Thymus (tissue), 11 donors: ENCODE measurements at regions not wholly inside any gene's neighbourhood (a gene's known extent, or its start where the extent isn't known, plus 50 kb on each side); places are given as distances from the start of the nearest gene placed in this dataset.

Source experiments
- DNase-seq, 9 donors: peaks; one replicate each; pipeline ENCODE4 v3.0.0-alpha.2; 2013; ENCODE audit warnings: low spot score in 9 of 9, low read depth in 6 of 9, missing footprints in 1 of 9
- H3K27ac ChIP-seq, 2 donors: one replicate each; pipeline ENCODE4 v1.5.1; 2013; ENCODE audit warnings: control low read depth in 1 of 2, low read depth in 1 of 2, low read length in 1 of 2, mild to moderate bottlenecking in 1 of 2, moderate library complexity in 1 of 2
- H3K27me3 ChIP-seq, 2 donors: one replicate each; pipeline ENCODE4 v1.5.1; 2013; ENCODE audit warnings: low read length in 1 of 2; ENCODE audit not compliant: control insufficient read depth in 2 of 2, insufficient read depth in 1 of 2
- H3K36me3 ChIP-seq, 2 donors: one replicate each; pipeline ENCODE4 v1.5.1; 2013; ENCODE audit warnings: low read length in 1 of 2, mild to moderate bottlenecking in 1 of 2, moderate library complexity in 1 of 2; ENCODE audit not compliant: control insufficient read depth in 2 of 2, insufficient read depth in 2 of 2
- H3K4me1 ChIP-seq, 2 donors: one replicate each; pipeline ENCODE4 v1.5.1; 2013; ENCODE audit warnings: low read length in 2 of 2; ENCODE audit not compliant: control insufficient read depth in 2 of 2, insufficient read depth in 2 of 2
- H3K4me3 ChIP-seq, 2 donors: one replicate each; pipeline ENCODE4 v1.5.1; 2013; ENCODE audit warnings: low read length in 2 of 2, control low read depth in 1 of 2, mild to moderate bottlenecking in 1 of 2
- H3K9me3 ChIP-seq, 2 donors: one replicate each; pipeline ENCODE4 v1.5.1; 2013; ENCODE audit warnings: low read length in 1 of 2, mild to moderate bottlenecking in 1 of 2; ENCODE audit not compliant: control insufficient read depth in 2 of 2, insufficient read depth in 1 of 2
- WGBS: extraction: QIAGEN DNeasy Blood & Tissue Kit; methylation state at CpG from one replicate; pipeline ENCODE4 v1.1.7; 2013; 5-methylcytosine and 5-hydroxymethylcytosine counted together
- donor health status: healthy.

- Histone ChIP-seq H3K9me3 (no peaks in the 10 kb centered on the region), H3K4me1 (peaks cover 0 to 3% of the 10 kb centered on the region in 2 donors), H3K36me3 (no peaks in the 10 kb centered on the region), H3K27ac (no peak overlapping the region), H3K27me3 (no peaks in the 10 kb centered on the region), H3K4me3 (no peak overlapping the region)
- DNase-seq = no peak
- WGBS = 75% methylated on average over 6 of the region's 6 CpGs
Measured at GRCh38 chr17:59470624-59471297, 94.6 kb upstream of the DHX40 start.

DNA sequence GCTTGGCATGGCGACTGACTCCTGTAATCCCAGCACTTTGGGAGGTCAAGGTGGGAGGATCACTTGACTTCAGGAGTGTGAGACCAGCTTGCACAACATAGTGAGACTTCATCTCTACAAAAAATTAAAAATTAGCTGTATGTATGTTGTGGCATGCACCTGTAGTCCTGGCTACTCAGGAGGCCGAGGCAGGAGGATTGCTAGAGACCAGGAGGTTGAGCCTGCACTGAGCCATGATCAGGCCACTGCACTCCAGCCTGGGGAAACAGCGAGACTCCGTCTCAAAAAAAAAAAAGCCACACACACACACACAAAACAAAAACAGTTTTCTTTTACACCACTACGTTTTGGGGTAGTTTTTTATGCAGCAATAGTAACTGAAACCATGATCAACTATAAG lies 89.0 kb upstream of the DHX40 start:
- 94% methylated on average over 5 of the region's 5 CpGs for WGBS
- DNase-seq = no peak
- Histone ChIP-seq H3K4me3 (no peak overlapping the region), H3K27ac (no peak overlapping the region), H3K27me3 (no peaks in the 10 kb centered on the region), H3K9me3 (no peaks in the 10 kb centered on the region), H3K4me1 (no peaks in the 10 kb centered on the region), H3K36me3 (no peaks in the 10 kb centered on the region)

DNA sequence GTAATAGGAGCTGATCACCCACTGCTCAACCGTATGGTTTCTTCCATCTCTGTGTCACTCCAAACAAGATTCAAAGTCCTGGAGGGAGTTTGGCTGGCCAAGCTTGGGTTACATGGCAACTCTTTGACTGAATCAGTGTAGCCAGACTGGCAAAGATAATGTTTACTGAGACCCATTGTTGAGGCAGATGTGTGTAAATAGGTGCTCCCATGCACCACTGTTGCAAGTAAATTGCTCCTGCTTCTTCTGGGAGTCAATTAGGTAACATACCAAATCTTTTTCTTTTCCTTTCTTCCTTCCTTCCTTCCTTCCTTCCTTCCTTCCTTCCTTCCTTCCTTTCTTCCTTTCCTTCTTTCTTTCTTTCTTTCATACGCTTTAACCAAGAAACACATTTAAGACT lies 86.3 kb upstream of the DHX40 start:
- no peak for DNase-seq
- WGBS = 95% methylated on average over 2 of the region's 2 CpGs
- no peak overlapping the region for H3K4me3 ChIP-seq
- H3K4me1 ChIP-seq = no peaks in the 10 kb centered on the region
- H3K27ac ChIP-seq = no peak overlapping the region
- H3K9me3 ChIP-seq = no peaks in the 10 kb centered on the region
- no peaks in the 10 kb centered on the region for H3K36me3 ChIP-seq
- H3K27me3 ChIP-seq = no peaks in the 10 kb centered on the region

DNA sequence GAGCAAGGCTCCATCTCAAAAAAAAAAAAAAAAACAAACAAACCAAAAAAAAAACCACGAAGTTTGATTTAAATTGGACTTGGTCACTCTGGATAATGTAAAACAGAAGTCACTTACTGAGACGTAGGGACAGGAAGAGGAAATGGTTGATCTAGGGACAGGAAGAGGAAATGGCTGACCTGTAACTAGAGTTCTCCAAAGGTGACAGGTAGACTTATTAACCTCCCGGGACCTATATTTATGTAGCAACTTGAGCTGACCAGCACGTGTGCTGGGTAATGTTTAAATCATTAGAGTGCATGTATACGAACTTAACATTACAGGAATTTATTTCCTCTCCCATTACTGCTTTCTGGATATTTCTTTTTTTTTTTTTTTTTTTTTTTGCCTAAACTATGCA lies 81.5 kb upstream of the DHX40 start:
- Histone ChIP-seq H3K9me3 (no peaks in the 10 kb centered on the region), H3K4me1 (no peaks in the 10 kb centered on the region), H3K27me3 (no peaks in the 10 kb centered on the region), H3K4me3 (no peak overlapping the region), H3K27ac (no peak overlapping the region), H3K36me3 (no peaks in the 10 kb centered on the region)
- 42% methylated on average over 5 of the region's 5 CpGs for WGBS
- DNase-seq = no peak

DNA sequence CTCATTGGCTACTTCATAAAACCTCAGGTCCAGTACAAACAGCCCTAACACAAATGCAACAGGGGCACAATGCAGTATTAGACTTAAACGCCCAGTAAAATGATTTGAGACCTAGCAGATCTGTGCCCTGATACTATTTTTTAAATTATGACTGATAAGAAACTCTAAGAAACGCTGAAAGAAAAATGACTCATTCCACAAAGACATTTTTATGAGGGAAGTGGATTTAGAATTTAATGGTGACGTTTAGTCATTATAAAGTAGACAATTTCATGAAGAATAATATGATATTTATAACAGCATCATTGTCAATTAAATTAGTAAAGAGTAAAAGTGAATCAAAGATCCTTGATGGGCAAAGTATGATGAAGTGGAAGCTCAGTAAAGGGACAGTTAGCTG lies 80.4 kb upstream of the DHX40 start:
- no peak overlapping the region for H3K4me3 ChIP-seq
- H3K36me3 ChIP-seq = no peaks in the 10 kb centered on the region
- DNase-seq = no peak
- no peaks in the 10 kb centered on the region for H3K27me3 ChIP-seq
- H3K9me3 ChIP-seq = no peaks in the 10 kb centered on the region
- no peak overlapping the region for H3K27ac ChIP-seq
- 96% methylated on average over 3 of the region's 3 CpGs for WGBS
- H3K4me1 ChIP-seq = no peaks in the 10 kb centered on the region

DNA sequence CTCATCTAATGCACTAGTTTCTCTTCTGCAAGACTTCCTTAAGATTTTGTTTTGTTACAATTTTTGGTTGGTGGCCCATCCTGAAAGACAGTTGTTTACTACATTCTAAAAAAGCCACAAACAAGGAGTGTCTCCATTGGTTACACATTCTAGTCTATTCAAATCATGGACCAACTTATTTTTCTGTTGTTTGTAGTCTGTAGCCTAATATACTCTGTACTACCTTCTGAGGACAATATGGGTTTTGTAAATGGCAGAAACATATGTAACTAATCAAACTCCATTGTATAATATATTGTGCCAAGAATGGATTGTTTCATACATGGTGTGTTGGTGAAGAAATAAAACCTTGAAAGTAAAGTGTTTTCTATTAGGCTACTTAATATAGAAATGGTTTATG lies 79.5 kb upstream of the DHX40 start:
- no peaks in the 10 kb centered on the region for H3K27me3 ChIP-seq
- no peak for DNase-seq
- H3K36me3 ChIP-seq = no peaks in the 10 kb centered on the region
- no peaks in the 10 kb centered on the region for H3K9me3 ChIP-seq
- no peaks in the 10 kb centered on the region for H3K4me1 ChIP-seq
- no peak overlapping the region for H3K4me3 ChIP-seq
- no peak overlapping the region for H3K27ac ChIP-seq

- Histone ChIP-seq H3K9me3 (no peaks in the 10 kb centered on the region), H3K4me1 (no peaks in the 10 kb centered on the region), H3K27ac (no peak overlapping the region), H3K27me3 (no peaks in the 10 kb centered on the region), H3K36me3 (no peaks in the 10 kb centered on the region), H3K4me3 (no peak overlapping the region)
- DNase-seq = no peak
- 96% methylated on average over 7 of the region's 7 CpGs for WGBS
Measured at GRCh38 chr17:59487161-59487873, 78.1 kb upstream of the DHX40 start.

GRCh38 chr17:59488805-59489204 lies 76.6 kb upstream of the DHX40 start:
- Histone ChIP-seq H3K4me1 (no peaks in the 10 kb centered on the region), H3K9me3 (no peaks in the 10 kb centered on the region), H3K27me3 (no peaks in the 10 kb centered on the region), H3K27ac (no peak overlapping the region), H3K4me3 (no peak overlapping the region), H3K36me3 (no peaks in the 10 kb centered on the region)
- no peak for DNase-seq
- 96% methylated on average over 5 of the region's 5 CpGs for WGBS

- Histone ChIP-seq H3K27ac (no peak overlapping the region), H3K36me3 (no peaks in the 10 kb centered on the region), H3K4me1 (no peaks in the 10 kb centered on the region), H3K4me3 (no peak overlapping the region), H3K9me3 (no peaks in the 10 kb centered on the region), H3K27me3 (no peaks in the 10 kb centered on the region)
- no peak for DNase-seq
- WGBS = 91% methylated on average over 3 of the region's 3 CpGs
Measured at GRCh38 chr17:59490216-59490615, 75.2 kb upstream of the DHX40 start.
